Omental fat pad (tissue), 3 donors: ENCODE measurements at regions not wholly inside any gene's neighbourhood (a gene's known extent, or its start where the extent isn't known, plus 50 kb on each side); places are given as distances from the start of the nearest gene placed in this dataset.

Experiments used
- ATAC-seq: fragments of 150-250 bp; one replicate; pipeline ENCODE4 v1.9.1; 2016; ENCODE audit warnings: mild to moderate bottlenecking, moderate library complexity; ENCODE audit not compliant: low FRiP score
- DNase-seq: peaks from one replicate; pipeline ENCODE4 v3.0.0-alpha.2; 2019; ENCODE audit warnings: low spot score
- CTCF ChIP-seq, 3 donors: fragments of 450-650 bp; IDR thresholded peaks; one replicate each; pipeline ENCODE4 v1.5.1; 2016 to 2017; ENCODE audit warnings: antibody characterized with exemption in 3 of 3, mild to moderate bottlenecking in 3 of 3, moderate library complexity in 2 of 3

GRCh38 chr4:123114084-123114914, 191.9 kb upstream of the NUDT6 start:
- TF ChIP-seq CTCF (IDR thresholded peaks at IDR 0.05): no peak
- ATAC-seq: no peak
- DNase-seq: no peak

GRCh38 chr4:123114915-123115756, 192.7 kb upstream of the NUDT6 start:
- TF ChIP-seq CTCF (IDR thresholded peaks at IDR 0.05): no peak
- ATAC-seq (no peak), DNase-seq (no peak)

GRCh38 chr4:123116412-123116811, 194.0 kb upstream of the NUDT6 start:
- ATAC-seq: no peak
- no peak for TF ChIP-seq CTCF (IDR thresholded peaks at IDR 0.05)
- DNase-seq: no peak

GRCh38 chr4:123120473-123120872, 198.1 kb upstream of the NUDT6 start:
- ATAC-seq (no peak), DNase-seq (no peak)
- TF ChIP-seq CTCF (IDR thresholded peaks at IDR 0.05): no peak

GRCh38 chr4:123121241-123121907, 199.0 kb upstream of the NUDT6 start:
- DNase-seq (no peak), ATAC-seq (no peak)
- no peak for TF ChIP-seq CTCF (IDR thresholded peaks at IDR 0.05)

- TF ChIP-seq CTCF (IDR thresholded peaks at IDR 0.05): no peak
- no peak for DNase-seq
- no peak for ATAC-seq
Observed at GRCh38 chr4:123125477-123125876, 203.1 kb upstream of the NUDT6 start.
